ENCODE measurements at regions not wholly inside any gene's neighbourhood (a gene's known extent, or its start where the extent isn't known, plus 50 kb on each side); places are given as distances from the start of the nearest gene placed in this dataset.
"Not testable (repeated sequence)": the region's sequence is repeated elsewhere in the genome, so short reads cannot be mapped to it uniquely, and the experiment has no call there.

DNA sequence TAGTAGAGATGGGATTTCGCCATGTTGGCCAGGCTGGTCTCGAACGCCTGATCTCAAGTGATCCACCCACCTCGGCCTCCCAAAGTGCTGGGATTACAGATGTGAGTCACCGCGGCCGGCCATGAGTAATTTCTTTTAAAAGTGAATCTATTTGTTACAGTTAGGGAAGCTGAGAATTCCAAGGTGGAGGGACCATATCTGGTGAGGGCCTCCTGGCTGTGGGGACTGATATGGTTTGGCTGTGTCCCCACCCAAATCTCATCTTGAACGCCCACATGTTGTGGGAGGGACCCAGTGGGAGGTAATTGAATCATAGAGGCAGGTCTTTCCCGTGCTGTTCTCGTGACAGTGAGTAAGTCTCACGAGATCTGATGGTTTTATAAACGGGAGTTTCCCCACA lies 148.8 kb upstream of the FOXK1 start:
- not testable (repeated sequence) for TF ChIP-seq EZH2 (IDR thresholded peaks at IDR 0.05); POLR2AphosphoS5 (IDR thresholded peaks at IDR 0.05; ENCODE audit: borderline replicate concordance, low read depth, low read length)

Measured in SK-N-MC (cell line).